K562 (cell line): ENCODE measurements at regions not wholly inside any gene's neighbourhood (a gene's known extent, or its start where the extent isn't known, plus 50 kb on each side); places are given as distances from the start of the nearest gene placed in this dataset.

Source experiments
- ATAC-seq: fragments of 200-7000 bp; cut with Tn5 transposase; 3 replicates; pipeline ENCODE4 v1.9.1; 2020; ENCODE audit warnings: moderate library complexity
- BruUV-seq: library from RNA; stranded (reverse); fragments of 400-500 nt; replicated peaks from 2 replicates; lab custom pipeline; 2021; lab: Mats Ljungman, UMichigan
- CTCF ChIA-PET: fragments of 300-600 bp; formaldehyde crosslinking; extraction: SDS; loops from one replicate; lab custom pipeline; 2021; ENCODE audit warnings: low intra/inter-chr PET ratio; lab: Yijun Ruan, JAX
- POLR2A ChIA-PET: fragments of 300-600, 350-650 bp; sonication (Branson Sonifier 250); formaldehyde crosslinking; extraction: SDS; loops from one replicate; lab custom pipeline; 2021; ENCODE audit warnings: antibody characterized with exemption, inconsistent platforms; lab: Yijun Ruan, JAX
- DNase-seq, 4 experiments: peaks; one replicate each; pipeline versions ENCODE4 v3.0.0 to v3.0.0-alpha.2; 2011 to 2018; ENCODE audit warnings: low spot score in 3 of 4, mixed read lengths in 3 of 4; ENCODE audit errors: extremely low read depth in 1 of 4
- FAIRE-seq: peaks from 2 replicates; lab custom pipeline; 2011; peaks lifted over from hg19 to GRCh38; lab: Jason Lieb, UNC
- H2AFZ ChIP-seq: 2 replicates; pipeline ENCODE4 v1.6.0; 2011; ENCODE audit warnings: low read depth, low read length, control low read depth, inconsistent platforms
- H3K27ac ChIP-seq: fragments of 200-600 bp; 3 replicates; pipeline ENCODE4 v1.8.0; 2011; ENCODE audit warnings: low read depth, mild to moderate bottlenecking, control low read depth, inconsistent platforms, low read length, moderate library complexity, mixed read lengths; ENCODE audit errors: extremely low read depth
- H3K27me3 ChIP-seq, 2 experiments: fragments of 300-600 bp in 1 of 2; 2 replicates in 1 of 2; 3 replicates in 1 of 2; pipeline versions ENCODE4 v1.6.0 to v1.8.0; 2011; ENCODE audit warnings: inconsistent platforms in 2 of 2, low read length in 2 of 2, mild to moderate bottlenecking in 1 of 2, mixed read lengths in 1 of 2, moderate library complexity in 1 of 2; ENCODE audit not compliant: control insufficient read depth in 2 of 2, insufficient read depth in 2 of 2
- H3K36me3 ChIP-seq: fragments of 300-600 bp; 3 replicates; pipeline ENCODE4 v1.8.0; 2011; ENCODE audit warnings: mild to moderate bottlenecking, low read length, inconsistent platforms; ENCODE audit not compliant: control insufficient read depth, insufficient read depth
- H3K4me1 ChIP-seq, 2 experiments: fragments of 200-600 bp in 1 of 2; replicated peaks in 1 of 2; 2 replicates in 1 of 2; 3 replicates in 1 of 2; pipeline versions ENCODE4 v1.5.1 to v1.8.0; 2011; ENCODE audit warnings: inconsistent platforms in 2 of 2, low read length in 2 of 2, mild to moderate bottlenecking in 1 of 2, mixed read lengths in 1 of 2, moderate library complexity in 1 of 2; ENCODE audit not compliant: control insufficient read depth in 2 of 2, insufficient read depth in 2 of 2
- H3K4me2 ChIP-seq: 2 replicates; pipeline ENCODE4 v1.6.1; 2011; ENCODE audit warnings: low read length, control low read depth, inconsistent platforms, mixed read lengths; ENCODE audit not compliant: insufficient read depth
- H3K4me3 ChIP-seq: fragments of 200-600 bp; sonication (generic), shearing (Covaris generic); 2 replicates; pipeline ENCODE4 v1.5.1; 2016; ENCODE audit warnings: control low read depth, inconsistent platforms
- H3K79me2 ChIP-seq: fragments of 200-600 bp; 3 replicates; pipeline ENCODE4 v1.8.0; 2011; ENCODE audit warnings: low read length, inconsistent platforms; ENCODE audit not compliant: control insufficient read depth, insufficient read depth
- H3K9ac ChIP-seq, 2 experiments: 2 replicates each; pipeline versions ENCODE4 v1.6.0 to v1.6.1; 2011; ENCODE audit warnings: low read depth in 2 of 2, low read length in 2 of 2, control low read depth in 1 of 2, inconsistent platforms in 1 of 2, mild to moderate bottlenecking in 1 of 2, mixed read lengths in 1 of 2; ENCODE audit not compliant: insufficient read depth in 1 of 2
- H3K9me1 ChIP-seq: one replicate; pipeline ENCODE4 v1.6.0; 2011; ENCODE audit warnings: inconsistent platforms, mild to moderate bottlenecking, low read length, moderate library complexity; ENCODE audit not compliant: control insufficient read depth, insufficient read depth
- H3K9me3 ChIP-seq: replicated peaks from 2 replicates; pipeline ENCODE4 v1.5.1; 2011; ENCODE audit warnings: low read depth, low read length, inconsistent platforms; ENCODE audit not compliant: control insufficient read depth, insufficient read depth
- H4K20me1 ChIP-seq: replicated peaks from 2 replicates; pipeline ENCODE4 v1.6.1; 2011; ENCODE audit warnings: low read length, inconsistent platforms, mixed read lengths; ENCODE audit not compliant: control insufficient read depth, insufficient read depth
- CBFB ChIP-seq: sonication (generic); formaldehyde crosslinking; IDR thresholded peaks from 2 replicates; pipeline ENCODE4 v1.4.0; 2020; ENCODE audit warnings: mild to moderate bottlenecking, missing genetic modification reagents
- CHD4 ChIP-seq: fragments of 200-600 bp; sonication (generic); IDR thresholded peaks from 3 replicates; pipeline ENCODE4 v1.6.1; 2012; ENCODE audit warnings: low read depth, mild to moderate bottlenecking, mixed read lengths, low read length, inconsistent platforms; ENCODE audit not compliant: insufficient read depth, insufficient replicate concordance, poor library complexity, severe bottlenecking
- DDX20 ChIP-seq: fragments of 450-650 bp; IDR thresholded peaks from 2 replicates; pipeline ENCODE4 v1.6.1; 2016; ENCODE audit warnings: missing genetic modification characterization, low read depth, mild to moderate bottlenecking, missing compliant biosample characterization, moderate library complexity
- E2F5 ChIP-seq: sonication (generic); formaldehyde crosslinking; IDR thresholded peaks from 2 replicates; pipeline ENCODE4 v1.8.0; 2022; ENCODE audit warnings: mild to moderate bottlenecking, missing genetic modification reagents
- EWSR1 ChIP-seq: fragments of 450-650 bp; IDR thresholded peaks from 2 replicates; pipeline ENCODE4 v1.6.1; 2018; ENCODE audit warnings: borderline replicate concordance, mild to moderate bottlenecking, low read depth, moderate library complexity; ENCODE audit not compliant: partially characterized antibody
- NR1H2 ChIP-seq: sonication (generic); formaldehyde crosslinking; IDR thresholded peaks from 2 replicates; pipeline ENCODE4 v1.4.0; 2020; ENCODE audit warnings: mild to moderate bottlenecking, missing genetic modification reagents
- PCBP1 ChIP-seq: fragments of 200-400 bp; formaldehyde crosslinking; IDR thresholded peaks from 2 replicates; pipeline ENCODE4 v1.6.1; 2018; ENCODE audit warnings: mild to moderate bottlenecking, low read depth, low read length; ENCODE audit not compliant: poor library complexity, severe bottlenecking
- SP1 ChIP-seq: sonication (generic); formaldehyde crosslinking; IDR thresholded peaks from 2 replicates; pipeline ENCODE4 v1.8.1; 2022; ENCODE audit warnings: mild to moderate bottlenecking, missing genetic modification reagents
- SRF ChIP-seq, 2 experiments: fragments of 250-450, 450-650 bp in 1 of 2; sonication (Bioruptor Pico) in 1 of 2; sonication (generic) in 1 of 2; formaldehyde crosslinking; IDR thresholded peaks; 2 replicates each; pipeline versions ENCODE4 v1.5.0 to v1.5.1; 2020 to 2022; ENCODE audit warnings: mild to moderate bottlenecking in 1 of 2, missing genetic modification reagents in 1 of 2
- TARDBP ChIP-seq: fragments of 450-650 bp; IDR thresholded peaks from 2 replicates; pipeline ENCODE4 v1.6.1; 2016
- TEAD1 ChIP-seq, 2 experiments: fragments of 450-650 bp in 1 of 2; sonication (generic) in 1 of 2; formaldehyde crosslinking; IDR thresholded peaks; 2 replicates each; pipeline versions ENCODE4 v1.4.0 to v1.8.0; 2020 to 2022; ENCODE audit warnings: mild to moderate bottlenecking in 2 of 2, missing genetic modification reagents in 1 of 2
- TSC22D4 ChIP-seq: fragments of 450-650 bp; IDR thresholded peaks from 2 replicates; pipeline ENCODE4 v1.6.1; 2016; ENCODE audit warnings: missing genetic modification characterization, missing biosample characterization, control low read depth
- ZC3H11A ChIP-seq: IDR thresholded peaks from 2 replicates; pipeline ENCODE4 v1.6.1; 2012; ENCODE audit warnings: low read depth, low read length, improper control_type of control experiment
- ZNF232 ChIP-seq: sonication (generic); formaldehyde crosslinking; IDR thresholded peaks from 2 replicates; pipeline ENCODE4 v1.8.0; 2022; ENCODE audit warnings: mild to moderate bottlenecking, missing genetic modification reagents
- ZNF253 ChIP-seq: fragments of 250-450 bp; sonication (Bioruptor Pico); conservative IDR thresholded peaks from 2 replicates; pipeline ENCODE4 v1.6.1; 2021; ENCODE audit warnings: mild to moderate bottlenecking
- WGBS: fragments of 100-300 bp; shearing (Covaris generic); methylation state at CpG from one replicate; pipeline ENCODE4 v1.1.6; 2016; ENCODE audit warnings: low coverage, mixed read lengths; ENCODE audit not compliant: insufficient coverage; ENCODE audit errors: missing lambda C conversion rate; 5-methylcytosine and 5-hydroxymethylcytosine counted together
- in situ Hi-C: fragments of 300-500 bp; cut with MboI; formaldehyde crosslinking; loops from 4 replicates; pipeline ENCODE4 v1.15.0; 2018; ENCODE audit warnings: inconsistent platforms, mixed read lengths
- intact Hi-C: fragments of 100-400 bp; cut with micrococcal nuclease; formaldehyde crosslinking; loops from 2 replicates; pipeline ENCODE4 v1.14.2; 2022

- peaks cover 0 to 10% of the 10 kb centered on the region in 2 experiments; a peak in 1 of 5 replicates for H3K27me3 ChIP-seq
- no peaks in the 10 kb centered on the region for H3K4me1 ChIP-seq
- in situ Hi-C loops = no loop called here
- no peak for FAIRE-seq
- no peaks in the 10 kb centered on the region for H3K36me3 ChIP-seq
- no peak overlapping the region for H3K4me3 ChIP-seq
- H3K4me2 ChIP-seq = no peak overlapping the region
- H3K79me2 ChIP-seq = no peaks in the 10 kb centered on the region
- H3K9ac ChIP-seq = no peak overlapping the region
- ATAC-seq = no peak
- ChIA-PET CTCF (no interaction called here), POLR2A (no interaction called here)
- no peaks in the 10 kb centered on the region for H3K9me1 ChIP-seq
- H4K20me1 ChIP-seq = peaks cover 10% of the 10 kb centered on the region; the same call in 1 of the 2 replicates
- no peak overlapping the region for H3K27ac ChIP-seq
- H3K9me3 ChIP-seq = no peaks in the 10 kb centered on the region
- 2% methylated on average over 13 of the region's 16 CpGs for WGBS
- TF ChIP-seq CBFB (CRISPR knock-in tag) = no peak
- no peak for TF ChIP-seq TARDBP
- TF ChIP-seq TSC22D4 (tag) = no peak
- TF ChIP-seq ZNF253 = no peak
- TF ChIP-seq ZC3H11A = no peak
- no peak for TF ChIP-seq PCBP1
- no peak for TF ChIP-seq NR1H2 (CRISPR knock-in tag)
- no peak for TF ChIP-seq SRF (CRISPR knock-in tag; IDR thresholded peaks at IDR 0.05)
- no peak for TF ChIP-seq ZNF232
- TF ChIP-seq TEAD1 (CRISPR knock-in tag; IDR thresholded peaks at IDR 0.05) = no peak
- TF ChIP-seq DDX20 (tag) = no peak
- no peak for TF ChIP-seq EWSR1
- TF ChIP-seq E2F5 (CRISPR knock-in tag) = no peak
- TF ChIP-seq SP1 (CRISPR knock-in tag) = no peak
- no peak for TF ChIP-seq CHD4
- no peak overlapping the region for H2AFZ ChIP-seq
- intact Hi-C loops = loop anchor here (5.0 to 10.0 kb wide), 3 partner anchors 48 to 290 kb away; no protein-coding TSS in a partner anchor
- DNase-seq = no peak
- BruUV-seq = no TSS peak
These were observed 128.4 kb downstream of the BUD13 start for GRCh38 chr11:116644201-116644940.
